Dermis blood vessel endothelial cell (primary cell): ENCODE measurements at regions not wholly inside any gene's neighbourhood (a gene's known extent, or its start where the extent isn't known, plus 50 kb on each side); places are given as distances from the start of the nearest gene placed in this dataset.

Experiments
- DNase-seq: peaks from one replicate; pipeline ENCODE4 v3.0.0; 2010

- no peak for DNase-seq
These were observed 134.5 kb downstream of the PALM2AKAP2 start for GRCh38 chr9:109914280-109915027.

DNA sequence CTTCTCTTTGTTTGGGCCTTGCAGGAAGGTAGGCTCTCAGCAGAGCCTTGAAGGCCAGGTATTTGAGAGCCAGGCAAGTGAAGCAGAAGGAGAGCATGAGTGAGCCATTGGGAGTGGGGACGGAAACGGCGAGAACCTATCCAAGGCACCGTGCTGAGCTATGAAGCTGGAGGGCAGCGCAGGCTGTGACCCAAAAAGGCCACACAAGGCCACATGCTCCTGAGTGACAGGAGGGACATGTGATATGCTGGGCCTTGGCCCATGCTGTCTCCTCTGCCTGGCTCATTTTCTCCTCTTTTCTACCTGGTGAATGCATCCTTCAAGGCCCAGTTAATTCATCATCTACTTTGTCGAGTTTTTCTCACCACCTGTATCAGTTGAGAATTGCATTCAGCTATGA, 136.3 kb downstream of the PALM2AKAP2 start:
- DNase-seq: no peak

DNA sequence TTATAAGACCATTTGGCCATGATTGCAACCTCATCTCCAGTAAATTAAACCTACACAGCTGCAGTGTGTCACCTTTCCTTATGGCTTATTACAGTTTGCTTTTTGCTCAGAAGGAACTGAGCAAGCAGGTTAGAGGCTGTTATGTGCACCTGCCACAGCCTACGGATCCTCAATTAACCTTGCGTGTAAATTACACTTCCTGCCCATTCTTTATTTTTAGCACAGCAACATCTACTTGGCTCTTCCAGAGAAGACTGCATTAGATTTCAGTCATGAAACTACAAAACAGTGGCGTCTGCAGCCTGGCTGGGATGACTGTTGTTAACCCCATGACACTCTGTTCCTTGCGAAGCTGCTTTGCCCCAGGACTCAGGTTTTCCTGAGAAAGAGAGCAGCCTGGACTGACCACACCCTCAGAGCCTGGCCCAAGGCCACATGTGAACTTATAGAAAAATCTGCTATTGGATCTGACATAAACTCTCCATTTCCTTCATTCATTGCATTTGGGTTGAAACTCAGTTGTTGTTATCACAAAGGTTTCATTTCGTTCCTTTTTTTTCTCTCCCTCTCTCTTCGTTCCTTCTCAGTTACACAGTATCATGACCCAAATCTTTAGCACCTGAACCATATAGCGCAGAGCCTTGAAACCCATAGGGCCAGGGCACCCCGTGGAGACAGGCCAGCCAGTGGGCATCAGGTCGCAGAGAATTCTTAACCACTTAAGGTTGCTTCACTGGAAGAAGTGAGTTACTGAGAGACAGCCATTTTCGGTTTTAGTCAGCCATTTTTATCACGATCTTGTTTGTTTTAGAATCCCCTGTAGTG, 138.6 kb downstream of the PALM2AKAP2 start:
- DNase-seq: peak; percentile 72

DNA sequence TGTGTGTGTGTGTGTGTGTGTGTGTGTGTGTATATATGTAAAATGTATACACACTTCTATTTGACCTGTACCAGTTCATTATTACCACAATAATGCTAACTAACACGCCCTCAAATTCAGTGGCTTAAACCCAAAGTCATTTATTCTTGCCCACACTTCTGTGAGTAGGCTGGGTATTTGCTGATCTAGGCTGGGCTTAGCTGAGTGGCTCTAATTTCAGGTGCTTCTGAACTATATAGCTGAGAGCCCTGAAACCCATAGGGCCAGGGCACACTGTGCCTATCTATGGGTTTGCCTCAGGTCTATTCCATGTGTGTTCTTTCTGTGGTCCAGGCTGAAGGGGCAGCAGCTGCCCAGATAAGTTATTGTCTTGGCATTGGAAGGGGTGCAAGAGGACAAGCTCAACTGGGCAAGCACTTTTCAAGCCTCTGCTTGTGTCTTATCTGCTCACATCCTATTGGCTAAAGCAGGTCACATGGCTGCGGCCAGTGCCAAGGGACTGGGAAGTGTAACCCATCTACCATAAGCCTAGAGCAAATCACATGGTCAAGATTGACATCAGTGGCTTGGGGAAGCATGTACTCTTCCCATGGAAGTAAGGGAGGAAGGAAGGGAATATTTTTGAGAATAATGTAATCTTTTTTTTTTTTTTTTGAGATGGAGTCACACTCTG, 139.9 kb downstream of the PALM2AKAP2 start:
- no peak for DNase-seq

- no peak for DNase-seq
These were observed 142.8 kb downstream of the PALM2AKAP2 start for GRCh38 chr9:109922617-109923470.

DNA sequence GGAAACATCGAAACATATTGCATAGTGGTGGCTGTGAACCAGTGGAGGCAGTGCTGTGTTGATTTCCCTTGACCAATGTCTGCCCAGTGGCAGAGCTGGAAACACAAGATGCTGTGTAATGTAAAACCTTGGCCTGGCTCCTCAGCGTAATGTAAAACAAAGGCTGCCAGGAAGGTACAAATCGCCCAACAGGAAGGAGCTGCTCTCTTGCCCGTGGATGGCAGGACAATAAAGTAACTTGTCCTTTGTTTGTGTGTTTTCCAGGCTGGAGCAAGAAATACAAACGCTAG, 143.4 kb downstream of the PALM2AKAP2 start:
- DNase-seq: peak; percentile 89

GRCh38 chr9:109923806-109924205, 143.8 kb downstream of the PALM2AKAP2 start:
- DNase-seq: no peak

DNA sequence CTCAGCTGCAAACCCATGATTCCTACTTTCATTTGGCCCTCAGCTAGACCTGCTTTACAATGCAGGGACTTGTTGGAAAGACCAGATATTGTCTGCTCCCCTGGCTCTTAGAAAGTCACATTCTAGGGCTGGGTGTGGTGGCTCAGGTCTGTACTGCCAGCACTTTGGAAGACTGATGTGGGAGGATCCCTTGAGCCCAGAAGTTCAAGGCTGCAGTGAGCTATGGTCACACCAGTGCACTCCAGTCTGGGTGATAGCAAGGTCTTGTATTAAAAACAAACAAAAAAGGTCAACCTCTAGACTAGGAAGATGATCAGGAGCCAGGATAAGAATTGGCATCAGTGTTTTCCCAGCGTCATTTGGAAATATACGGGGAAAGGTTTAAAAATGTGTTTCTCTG, 145.8 kb downstream of the PALM2AKAP2 start:
- DNase-seq: no peak

DNA sequence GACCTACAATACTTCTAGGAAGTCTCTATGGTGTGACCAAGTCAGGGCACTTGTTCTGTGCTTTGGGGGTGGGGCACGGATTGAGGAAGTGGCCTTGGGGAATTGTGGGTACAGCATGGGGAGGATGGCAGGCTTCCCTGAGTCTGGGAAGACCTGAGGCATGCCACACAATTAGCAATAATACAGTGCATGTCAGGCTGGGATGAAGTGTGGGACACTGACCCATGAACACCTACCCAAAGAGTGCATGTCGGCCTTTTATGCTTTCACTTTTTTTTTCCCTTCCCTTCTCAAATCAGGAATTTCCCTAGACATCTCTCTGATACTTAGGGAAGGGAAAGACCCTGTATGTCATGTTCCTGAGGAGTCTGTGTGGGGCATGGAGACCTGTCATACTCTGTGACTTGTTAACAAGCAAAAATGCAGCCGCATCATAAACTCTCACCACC, 146.4 kb downstream of the PALM2AKAP2 start:
- DNase-seq: no peak

DNA sequence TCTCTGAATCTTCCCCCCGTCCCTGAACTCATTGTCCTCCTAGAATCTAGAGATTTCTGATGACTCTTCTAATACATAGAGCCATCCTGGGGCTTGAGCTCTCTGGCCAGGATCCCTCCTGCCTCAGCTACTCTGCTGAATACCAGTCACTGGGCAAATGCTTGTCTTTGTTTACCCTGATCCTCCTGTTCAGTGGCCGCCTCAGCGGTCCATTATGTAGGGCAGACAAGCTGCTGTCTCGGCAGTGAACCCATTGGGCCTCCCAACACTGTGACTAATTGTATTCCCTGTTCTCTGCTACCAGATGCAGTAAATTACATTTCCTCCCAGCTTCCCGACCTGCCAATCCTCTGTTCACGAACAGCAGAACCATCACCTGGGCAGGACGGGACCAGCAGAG, 151.6 kb downstream of the PALM2AKAP2 start:
- no peak for DNase-seq

- no peak for DNase-seq
These were observed 154.3 kb downstream of the PALM2AKAP2 start for GRCh38 chr9:109934136-109934856.

DNA sequence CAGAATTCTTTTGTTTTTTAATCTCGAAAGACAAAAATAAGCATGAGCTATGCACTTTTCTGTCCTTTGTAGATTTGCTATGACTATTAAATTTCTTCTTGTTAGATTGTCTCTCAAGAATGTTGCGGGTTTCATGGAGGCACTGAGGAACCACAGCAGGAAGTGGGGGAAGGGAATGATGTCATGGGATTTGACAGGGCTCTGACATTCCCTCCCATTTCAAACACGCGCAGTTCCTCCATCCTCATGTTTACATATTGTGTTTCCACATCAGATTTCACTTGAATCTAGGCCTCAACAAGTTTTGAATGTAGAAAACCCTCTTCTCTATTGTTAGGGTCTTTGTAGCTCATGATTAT, 154.8 kb downstream of the PALM2AKAP2 start:
- DNase-seq: peak; percentile 31

GRCh38 chr9:109935406-109936087, 155.5 kb downstream of the PALM2AKAP2 start:
- no peak for DNase-seq

DNA sequence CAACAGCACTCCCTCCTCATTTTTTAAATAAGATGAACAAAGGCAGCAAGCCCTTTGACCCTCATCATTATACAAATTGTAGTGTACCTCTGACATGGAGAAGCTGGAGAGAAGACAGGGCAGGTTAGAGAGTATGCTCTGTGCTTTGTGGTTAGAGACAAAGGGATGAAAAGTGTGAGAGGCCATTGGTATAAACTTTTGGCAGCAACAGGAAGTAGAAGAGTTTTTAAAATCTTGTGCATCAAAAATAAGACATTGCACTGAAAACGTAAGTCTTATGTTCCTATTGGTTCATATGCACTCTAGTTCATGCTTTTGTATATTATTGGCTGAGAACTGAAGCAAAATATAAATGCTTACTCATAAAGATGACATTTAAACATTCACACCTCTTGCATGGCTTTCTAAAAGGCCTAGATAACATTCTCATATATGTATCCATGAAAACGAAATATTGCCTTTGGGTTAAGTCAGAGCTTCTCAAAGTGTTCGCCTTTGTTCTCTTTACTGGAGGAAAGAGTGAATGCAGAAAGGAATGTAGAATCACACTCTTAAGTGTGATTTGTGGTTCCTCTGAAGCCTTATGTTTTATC, 158.0 kb downstream of the PALM2AKAP2 start:
- DNase-seq: no peak

DNA sequence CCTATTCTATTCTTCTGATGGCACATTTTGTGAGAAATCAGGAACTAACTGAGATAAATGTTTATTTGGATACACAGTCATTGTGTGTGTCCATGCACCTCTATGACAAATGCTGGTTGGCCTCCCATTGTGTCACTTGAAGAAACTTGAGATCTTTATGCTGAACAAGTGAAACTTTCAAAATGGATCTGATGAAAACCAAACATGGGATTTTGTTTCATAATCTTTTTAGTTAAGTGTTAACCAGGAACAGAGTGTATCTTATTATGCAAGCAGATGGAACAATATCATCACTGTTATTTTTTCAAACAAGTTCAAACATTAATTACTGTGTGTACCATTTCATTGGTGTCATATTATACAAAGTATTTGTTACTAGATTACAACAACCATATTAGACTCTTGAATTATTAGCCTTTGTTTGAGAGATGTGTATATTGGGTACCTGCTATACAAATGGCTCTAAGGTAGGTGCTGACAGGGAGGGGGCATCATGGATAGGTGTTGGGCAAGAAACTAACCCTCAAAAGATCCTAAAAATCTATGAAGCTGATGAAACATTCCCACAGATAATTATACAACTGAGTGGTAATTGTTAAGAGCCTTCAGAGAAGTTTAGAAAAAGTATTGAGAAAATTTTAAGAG, 159.8 kb downstream of the PALM2AKAP2 start:
- DNase-seq: no peak

GRCh38 chr9:109940561-109940960, 160.6 kb downstream of the PALM2AKAP2 start:
- no peak for DNase-seq

DNA sequence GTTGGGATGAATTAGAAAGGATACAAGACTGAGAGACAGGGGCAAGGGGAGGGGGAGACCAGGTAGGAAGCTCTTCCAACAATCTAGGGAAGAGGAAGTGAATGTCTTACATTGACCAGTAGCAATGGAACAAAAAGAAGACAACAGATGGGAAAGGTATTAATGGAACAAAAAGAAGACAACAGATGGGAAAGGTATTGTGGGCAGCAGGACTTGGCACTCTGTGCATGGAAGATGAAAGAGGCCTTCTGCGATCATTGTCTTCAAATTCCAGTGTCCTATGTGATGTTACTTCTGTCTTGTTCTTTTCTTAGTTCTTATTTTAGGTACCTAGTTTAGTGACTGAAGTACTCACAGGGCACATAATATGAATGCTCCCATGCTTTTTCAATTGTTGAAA, 161.8 kb downstream of the PALM2AKAP2 start:
- DNase-seq: no peak

GRCh38 chr9:109945573-109945972, 165.6 kb downstream of the PALM2AKAP2 start:
- DNase-seq: no peak

GRCh38 chr9:109948453-109948852, 168.5 kb downstream of the PALM2AKAP2 start:
- DNase-seq: no peak

DNA sequence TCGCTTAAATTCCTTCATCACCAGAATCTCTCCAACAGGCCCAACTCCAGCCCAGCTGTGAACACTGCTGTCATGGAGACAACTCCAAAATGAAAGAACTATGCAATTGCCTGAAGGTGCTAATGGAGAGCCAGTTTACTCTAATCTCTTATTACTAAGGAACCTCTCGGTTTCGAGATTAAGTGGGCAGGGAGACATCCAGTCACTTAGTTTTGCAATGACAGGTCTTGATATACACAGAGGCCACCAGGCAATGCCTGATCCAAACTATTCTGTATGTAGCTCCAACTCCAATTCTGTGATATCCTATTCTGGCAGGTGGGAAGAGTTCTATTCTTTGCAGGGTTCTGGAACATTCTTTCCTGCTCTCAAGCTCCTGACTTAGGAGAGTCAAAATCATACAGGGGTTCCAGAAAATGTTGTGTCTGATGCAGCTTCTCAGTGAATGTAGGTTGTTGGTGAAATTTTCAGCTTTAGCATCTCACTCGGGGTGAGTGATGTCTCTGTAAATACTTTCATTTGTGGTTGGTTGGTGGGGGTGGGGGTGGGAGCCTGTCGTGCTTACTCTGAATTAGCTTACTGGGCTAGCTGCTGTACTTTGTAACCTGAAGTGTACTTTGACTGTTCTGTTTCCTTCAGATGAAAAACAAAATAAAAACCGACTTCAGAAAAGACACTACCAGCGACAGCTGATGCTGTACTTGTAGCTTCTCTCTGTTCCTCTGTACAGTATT, 170.9 kb downstream of the PALM2AKAP2 start:
- DNase-seq: no peak
